GM18502 (cell line): ENCODE measurements at regions not wholly inside any gene's neighbourhood (a gene's known extent, or its start where the extent isn't known, plus 50 kb on each side); places are given as distances from the start of the nearest gene placed in this dataset.

Source experiments
- ATAC-seq: cut with Tn5 transposase; IDR thresholded peaks from one replicate; pipeline ENCODE4 v1.9.1; 2021; ENCODE audit warnings: mild to moderate bottlenecking; ENCODE audit not compliant: unreplicated experiment, poor library complexity

DNA sequence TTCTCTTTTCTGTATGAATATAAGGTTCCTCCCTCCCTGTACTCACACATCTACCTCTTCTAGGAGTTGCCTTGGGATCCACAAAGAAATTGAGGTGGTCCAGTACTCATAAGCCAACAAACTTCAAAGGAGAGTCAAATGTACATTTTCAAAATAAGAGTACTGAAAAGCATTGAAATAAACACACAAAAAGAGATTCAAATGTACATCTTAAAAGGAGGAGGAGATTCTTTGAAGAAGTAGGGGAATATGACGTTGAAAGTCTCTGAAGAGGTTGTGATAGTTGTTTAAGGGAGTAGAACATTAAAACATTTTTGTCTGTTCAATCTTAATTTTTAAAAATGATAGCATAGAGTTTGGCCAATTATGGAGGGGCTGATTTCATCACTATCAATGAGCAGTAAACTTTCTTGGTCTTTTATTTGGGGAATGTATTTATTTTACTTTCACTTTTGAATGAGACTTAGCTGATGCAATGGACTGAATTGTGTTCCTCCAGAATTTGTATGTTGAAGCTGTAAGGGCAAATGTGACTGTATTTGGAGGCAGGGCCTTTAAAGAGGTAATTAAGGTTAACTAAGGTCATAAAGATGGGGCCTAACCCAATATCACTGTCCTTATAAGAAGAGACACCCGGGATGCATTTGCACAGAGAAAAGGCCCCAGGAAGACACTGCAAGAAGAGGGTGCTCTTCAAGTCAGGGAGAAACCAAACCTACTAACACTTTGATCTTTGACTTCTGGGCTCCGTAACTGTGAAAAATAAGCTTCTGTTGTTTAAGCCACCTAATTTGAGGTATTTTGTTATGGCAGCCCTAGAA, 226.3 kb upstream of the PGRMC2 start:
- ATAC-seq, result no peak

GRCh38 chr4:128512767-128513322, 225.2 kb upstream of the PGRMC2 start:
- ATAC-seq, result no peak

DNA sequence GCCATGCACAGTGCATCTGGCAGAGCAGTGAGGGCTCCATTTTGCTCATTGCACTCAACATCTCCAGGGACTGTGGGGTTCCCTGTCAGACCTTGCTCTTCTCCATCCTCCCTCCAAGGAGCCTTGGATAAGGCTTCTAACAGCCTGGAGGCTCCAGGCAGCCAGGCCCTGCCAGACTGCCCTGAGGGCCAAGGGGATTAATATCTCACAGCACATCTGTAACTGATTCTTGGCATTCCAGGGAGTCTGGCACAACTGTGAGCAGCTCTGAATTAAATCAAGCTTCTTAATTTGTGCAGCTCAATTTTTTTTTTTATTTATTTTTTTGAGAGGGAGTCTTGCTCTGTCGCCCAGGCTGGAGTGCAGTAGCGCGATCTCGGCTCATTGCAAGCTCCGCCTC, 224.5 kb upstream of the PGRMC2 start:
- ATAC-seq, result no peak

- no peak for ATAC-seq
These were observed 223.2 kb upstream of the PGRMC2 start for GRCh38 chr4:128510850-128511249.

GRCh38 chr4:128502818-128503527, 215.4 kb upstream of the PGRMC2 start:
- ATAC-seq, result no peak

DNA sequence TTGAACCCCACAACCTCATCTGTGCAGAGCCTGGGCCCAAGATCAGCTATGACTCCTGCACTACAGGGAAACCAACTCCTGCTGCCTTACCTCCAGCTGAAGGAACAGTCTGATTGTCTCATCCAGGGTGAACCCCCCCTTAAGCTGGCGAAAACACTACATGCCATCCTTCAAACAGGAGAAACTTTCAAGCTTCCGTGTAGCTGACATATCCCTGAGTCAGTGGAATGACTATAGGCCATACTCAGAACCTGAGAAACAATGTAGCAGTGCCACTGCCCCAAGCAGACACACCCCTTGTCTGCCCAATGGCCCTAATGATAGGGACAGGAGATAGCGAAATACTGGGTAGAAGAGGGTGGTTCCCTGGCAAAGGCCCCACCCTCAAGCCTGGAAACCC, 213.6 kb upstream of the PGRMC2 start:
- ATAC-seq, result no peak

DNA sequence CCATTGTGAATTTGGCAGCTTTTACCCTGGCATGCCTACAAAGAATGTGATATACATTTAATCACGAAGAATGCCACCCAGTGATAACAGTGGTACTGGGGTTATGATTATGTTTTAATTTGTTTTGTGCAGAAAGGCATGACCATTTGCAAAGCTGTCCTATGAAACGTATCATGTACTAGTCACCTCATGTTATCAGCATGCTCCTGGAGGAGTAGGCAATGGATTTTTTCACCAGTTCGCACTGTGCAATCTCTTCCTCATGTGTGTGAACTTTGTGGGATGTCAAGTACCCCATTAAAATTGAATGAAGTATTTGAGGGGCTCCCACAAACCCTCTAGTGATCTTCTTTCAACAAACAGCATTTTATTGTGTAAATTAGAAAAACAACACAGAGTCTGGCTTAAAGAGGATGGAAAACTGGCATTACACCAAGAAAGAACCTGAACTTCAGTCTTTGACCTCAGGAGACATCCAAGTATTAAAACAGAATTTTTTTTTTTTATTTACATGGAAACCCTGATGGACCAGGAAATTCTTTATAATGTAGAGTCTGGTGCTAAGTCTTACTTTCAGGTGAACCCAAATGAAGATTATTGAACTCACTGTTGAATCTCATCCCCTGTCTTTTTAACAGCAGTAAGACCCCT, 200.6 kb upstream of the PGRMC2 start:
- no peak for ATAC-seq

DNA sequence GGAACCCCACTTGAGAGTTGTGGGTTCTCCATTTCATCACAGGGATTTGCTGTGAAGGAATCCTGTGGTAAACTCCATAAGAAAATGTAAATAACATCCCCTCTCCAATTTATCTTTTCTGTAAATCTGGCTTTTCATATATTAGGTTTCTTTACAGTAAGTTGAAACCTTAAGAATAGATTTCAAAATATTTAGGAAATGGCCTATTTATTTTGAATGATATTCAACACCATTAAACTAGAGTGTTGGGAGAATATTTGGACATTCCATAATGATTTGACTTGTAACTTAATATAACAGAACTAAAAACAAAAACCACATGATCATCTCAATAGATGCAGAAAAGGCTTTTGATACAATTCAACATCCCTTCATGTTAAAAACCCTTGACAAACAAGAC, 197.3 kb upstream of the PGRMC2 start:
- no peak for ATAC-seq

DNA sequence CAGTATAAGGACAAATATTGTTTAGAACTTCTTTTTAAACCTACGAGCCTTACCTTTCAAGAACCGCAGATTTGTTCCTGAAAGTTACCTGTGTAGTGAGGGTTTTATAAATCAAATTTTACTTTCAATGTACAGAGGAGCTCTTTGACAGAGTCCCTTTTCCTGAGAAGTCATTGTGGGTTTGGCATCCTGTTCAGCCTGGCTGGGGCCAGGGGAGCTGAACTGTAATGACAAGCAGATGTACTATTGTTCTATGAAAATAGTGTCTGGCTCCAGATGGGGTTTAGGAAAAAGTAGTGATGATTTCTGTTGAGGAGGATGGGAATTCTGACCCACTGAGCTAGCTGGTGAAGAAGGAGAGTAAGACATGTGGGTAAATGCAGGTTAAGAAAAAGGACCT, 196.2 kb upstream of the PGRMC2 start:
- no peak for ATAC-seq

GRCh38 chr4:128483041-128483440, 195.4 kb upstream of the PGRMC2 start:
- no peak for ATAC-seq

GRCh38 chr4:128481752-128482480, 194.3 kb upstream of the PGRMC2 start:
- no peak for ATAC-seq

- no peak for ATAC-seq
These were observed 193.3 kb upstream of the PGRMC2 start for GRCh38 chr4:128480945-128481344.

DNA sequence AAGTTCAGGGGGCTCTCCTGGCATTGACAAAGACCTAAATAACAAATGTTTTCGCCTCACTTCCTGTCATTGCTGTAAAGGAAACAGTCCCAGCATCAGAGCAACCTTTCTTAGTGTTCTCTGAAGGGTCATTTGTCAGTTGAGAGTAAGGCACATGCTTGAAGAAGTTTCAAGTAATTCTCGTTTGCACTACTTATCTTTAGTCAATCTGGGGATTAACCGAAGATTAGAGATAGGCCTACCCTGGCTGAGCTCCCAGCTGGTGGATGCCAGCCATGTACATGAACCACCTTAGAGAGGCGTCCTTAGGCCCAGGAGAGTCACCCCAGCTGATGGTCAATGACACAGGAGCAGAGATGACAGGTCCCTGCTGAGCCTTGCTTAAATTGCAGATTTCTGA, 189.9 kb upstream of the PGRMC2 start:
- ATAC-seq, result no peak

- no peak for ATAC-seq
These were observed 188.0 kb upstream of the PGRMC2 start for GRCh38 chr4:128475597-128475996.

- no peak for ATAC-seq
These were observed 184.0 kb upstream of the PGRMC2 start for GRCh38 chr4:128471576-128471975.

DNA sequence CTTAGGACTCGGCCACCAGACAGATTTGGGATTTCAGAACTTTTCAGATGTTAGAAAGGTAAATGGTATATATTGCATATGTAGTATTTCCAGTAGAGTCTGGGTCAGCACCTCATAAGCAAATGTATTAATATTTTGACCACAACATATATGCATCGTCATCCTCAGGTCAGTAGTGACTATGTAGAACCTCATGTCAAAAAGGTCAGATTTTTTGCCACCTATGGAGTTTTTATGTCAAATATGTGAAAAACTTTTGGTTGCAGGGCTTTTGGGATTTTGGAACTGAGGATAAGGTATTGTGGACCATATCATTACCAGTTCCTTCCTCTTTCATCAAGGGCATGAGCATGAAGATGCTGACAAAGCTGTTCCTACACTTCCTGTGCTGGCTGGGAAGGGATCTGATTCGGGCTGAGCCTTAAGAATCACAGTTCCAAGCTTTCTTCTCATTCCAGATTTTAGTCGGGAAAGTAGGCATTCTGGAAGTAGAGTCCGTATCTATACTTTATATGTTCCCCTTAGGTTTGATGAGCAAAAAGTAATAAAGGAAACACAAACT, 183.0 kb upstream of the PGRMC2 start:
- no peak for ATAC-seq

DNA sequence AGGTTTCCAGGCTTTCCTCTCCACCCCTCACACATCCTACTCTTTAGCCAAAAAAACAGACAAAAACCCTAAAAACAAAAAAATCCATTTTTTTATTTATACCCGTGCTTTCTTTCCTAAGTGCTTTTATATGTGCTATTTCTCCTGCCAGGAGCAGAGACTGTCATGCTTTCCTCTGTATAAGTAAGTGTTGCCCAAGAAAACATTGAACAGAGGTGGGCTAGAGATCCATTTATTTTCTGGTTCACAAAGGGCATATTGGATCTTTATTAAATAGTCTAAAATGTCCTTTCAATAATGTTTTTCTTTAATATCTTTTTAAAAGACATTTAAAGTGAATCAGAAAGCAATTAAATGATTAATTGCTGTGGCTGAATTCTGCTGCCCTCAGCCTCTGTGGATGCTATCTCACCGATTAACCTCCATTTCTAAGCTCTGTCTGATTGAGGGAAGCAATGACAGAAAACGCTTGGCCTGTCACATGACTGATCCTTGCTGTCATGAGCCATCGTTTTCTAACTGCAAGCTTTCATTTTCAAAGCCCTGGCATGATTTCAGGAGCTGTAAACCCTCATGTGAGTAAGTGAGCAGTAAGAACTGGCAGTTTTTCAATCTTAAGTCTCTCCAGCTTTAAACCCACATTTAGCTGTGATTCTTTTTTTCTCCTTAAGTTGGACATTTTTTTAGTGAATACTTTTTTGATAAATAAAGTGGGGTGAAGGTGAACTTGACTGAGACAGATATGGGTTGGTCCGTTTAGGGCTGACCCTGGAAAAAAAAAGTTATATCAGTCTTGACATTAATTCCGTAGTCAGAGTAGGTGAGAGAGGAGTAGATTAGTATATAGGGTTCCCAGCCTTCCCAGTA, 180.7 kb upstream of the PGRMC2 start:
- no peak for ATAC-seq

- no peak for ATAC-seq
These were observed 177.9 kb upstream of the PGRMC2 start for GRCh38 chr4:128465523-128465922.

- ATAC-seq, result no peak
These were observed 175.4 kb upstream of the PGRMC2 start for GRCh38 chr4:128463006-128463405.
